Spleen (tissue), 7 donors: ENCODE measurements at regions not wholly inside any gene's neighbourhood (a gene's known extent, or its start where the extent isn't known, plus 50 kb on each side); places are given as distances from the start of the nearest gene placed in this dataset.

Experiments
- POLR2A ChIP-seq, 3 donors: fragments of 450-650 bp; IDR thresholded peaks; one replicate each; pipeline ENCODE4 v1.5.1; 2017; ENCODE audit warnings: antibody characterized with exemption in 3 of 3, mild to moderate bottlenecking in 1 of 3
- POLR2AphosphoS5 ChIP-seq, 3 donors: sonication (generic); formaldehyde crosslinking; IDR thresholded peaks; one replicate each; pipeline ENCODE4 v1.5.1; 2017; ENCODE audit warnings: antibody characterized with exemption in 3 of 3
- TF ChIP-seq, protein P1 (sequence below), 11 experiments: fragments of 200-600 bp in 7 of 11; fragments of 450-650 bp in 4 of 11; sonication (generic) in 4 of 11; IDR thresholded peaks in 8 of 11; conservative IDR thresholded peaks in 3 of 11; 1 replicate in 7 of 11; 2 replicates in 4 of 11; pipeline versions ENCODE4 v1.4.0 to v1.8.0; 2016 to 2021; ENCODE audit warnings: antibody characterized with exemption in 11 of 11, inconsistent platforms in 4 of 11, mild to moderate bottlenecking in 1 of 11
- donor health status: DM: no; HTN: no; CAD: no; lungs with moderate emphysema.
- donor health status: DM: no; HTN: no; CAD: no.
- donor health status: DM: no; HTN: no; CAD: no.

DNA sequence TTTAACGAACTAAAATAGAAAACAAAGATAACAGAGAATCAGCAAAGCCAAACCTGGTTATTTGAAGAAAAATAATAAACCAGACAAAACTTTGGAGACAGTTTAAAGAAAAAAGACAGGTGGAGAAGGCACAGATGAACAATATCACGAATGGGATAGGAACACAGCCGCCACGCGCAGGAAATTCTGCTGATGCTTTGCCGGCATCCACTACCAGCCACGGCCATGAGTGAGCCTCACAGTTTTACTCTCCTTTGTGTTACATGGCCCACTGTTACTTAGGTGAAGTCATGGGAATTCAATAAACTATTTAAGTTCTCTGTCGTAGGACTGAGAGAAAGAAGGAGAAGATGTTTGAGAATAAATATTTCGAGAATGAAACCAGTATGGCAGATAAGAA lies 503.4 kb downstream of the TTLL7 start:
- no peak for TF ChIP-seq POLR2A (IDR thresholded peaks at IDR 0.05)
- TF ChIP-seq, protein P1, sequence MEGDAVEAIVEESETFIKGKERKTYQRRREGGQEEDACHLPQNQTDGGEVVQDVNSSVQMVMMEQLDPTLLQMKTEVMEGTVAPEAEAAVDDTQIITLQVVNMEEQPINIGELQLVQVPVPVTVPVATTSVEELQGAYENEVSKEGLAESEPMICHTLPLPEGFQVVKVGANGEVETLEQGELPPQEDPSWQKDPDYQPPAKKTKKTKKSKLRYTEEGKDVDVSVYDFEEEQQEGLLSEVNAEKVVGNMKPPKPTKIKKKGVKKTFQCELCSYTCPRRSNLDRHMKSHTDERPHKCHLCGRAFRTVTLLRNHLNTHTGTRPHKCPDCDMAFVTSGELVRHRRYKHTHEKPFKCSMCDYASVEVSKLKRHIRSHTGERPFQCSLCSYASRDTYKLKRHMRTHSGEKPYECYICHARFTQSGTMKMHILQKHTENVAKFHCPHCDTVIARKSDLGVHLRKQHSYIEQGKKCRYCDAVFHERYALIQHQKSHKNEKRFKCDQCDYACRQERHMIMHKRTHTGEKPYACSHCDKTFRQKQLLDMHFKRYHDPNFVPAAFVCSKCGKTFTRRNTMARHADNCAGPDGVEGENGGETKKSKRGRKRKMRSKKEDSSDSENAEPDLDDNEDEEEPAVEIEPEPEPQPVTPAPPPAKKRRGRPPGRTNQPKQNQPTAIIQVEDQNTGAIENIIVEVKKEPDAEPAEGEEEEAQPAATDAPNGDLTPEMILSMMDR (IDR thresholded peaks at IDR 0.05 in 8 of 11, conservative IDR thresholded peaks at IDR 0.05 in 3 of 11) = no peak
- no peak for TF ChIP-seq POLR2AphosphoS5 (IDR thresholded peaks at IDR 0.05)
